Heart left ventricle (tissue), 13 donors: ENCODE measurements at regions not wholly inside any gene's neighbourhood (a gene's known extent, or its start where the extent isn't known, plus 50 kb on each side); places are given as distances from the start of the nearest gene placed in this dataset.

ENCODE experiments used
- POLR2A ChIP-seq, 2 donors: fragments of 450-650 bp; IDR thresholded peaks; one replicate each; pipeline ENCODE4 v1.6.1; 2017; ENCODE audit warnings: antibody characterized with exemption in 2 of 2, mild to moderate bottlenecking in 2 of 2, moderate library complexity in 2 of 2
- TF ChIP-seq, protein P1 (sequence below), 12 donors: fragments of 200-600 bp; sonication (generic) in 4 of 12; IDR thresholded peaks; one replicate each; pipeline versions ENCODE4 v1.5.0 to v1.8.0; 2018 to 2022; ENCODE audit warnings: antibody characterized with exemption in 12 of 12, mild to moderate bottlenecking in 5 of 12
- donor health status: ischemic (EF 13 %, LVEDD 7.1; RV severe dilation, severe dysfunction).
- donor health status: DM: no; HTN: yes; CAD: no.
- donor health status: DM: no; HTN: no; CAD: no.
- donor health status: ischemic (EF 25% LVEDD 6.9; RV normal size, moderate dysfunction).
- donor health status: ischemic (EF 25% LVEDD 5.7; RV mildly dilated, moderate dysfunction).
- donor health status: ischemic (EF 35%, LVEDD 5.7; RV mildly dilated, moderate dysfunction).
- donor health status: nonischemic (EF 11% LVEDD 7.7; RV severe dilation, severe dysfunction).
- donor health status: DM: yes; HTN: yes; CAD: no.
- donor health status: PGD.
- donor health status: ischemic (EF 29% LVEDD 5.4; RV normal size, mild dysfunction).
- donor health status: nonischemic (EF 23%, LVEDD 6.1; RV moderate dilation, normal function).

DNA sequence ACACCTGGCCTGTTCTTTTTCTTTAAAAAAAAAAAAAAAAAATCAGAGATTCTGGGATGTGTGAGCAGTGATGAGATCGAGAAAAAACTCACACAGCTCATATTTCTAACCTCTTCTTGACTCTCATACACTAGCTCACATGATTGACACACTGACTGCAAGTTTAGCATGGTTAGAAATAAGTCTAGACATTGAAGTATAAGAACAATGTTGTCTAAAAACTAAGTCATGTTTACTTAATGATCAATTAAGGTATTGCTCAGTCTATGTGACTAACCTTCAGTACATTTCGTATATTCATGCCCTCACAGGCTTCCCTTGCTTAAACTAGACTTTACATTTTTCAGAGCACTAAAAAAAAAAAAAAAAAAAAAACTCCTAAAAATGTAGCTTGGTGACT is 775.1 kb downstream of the GATA3 start:
- TF ChIP-seq, protein P1, sequence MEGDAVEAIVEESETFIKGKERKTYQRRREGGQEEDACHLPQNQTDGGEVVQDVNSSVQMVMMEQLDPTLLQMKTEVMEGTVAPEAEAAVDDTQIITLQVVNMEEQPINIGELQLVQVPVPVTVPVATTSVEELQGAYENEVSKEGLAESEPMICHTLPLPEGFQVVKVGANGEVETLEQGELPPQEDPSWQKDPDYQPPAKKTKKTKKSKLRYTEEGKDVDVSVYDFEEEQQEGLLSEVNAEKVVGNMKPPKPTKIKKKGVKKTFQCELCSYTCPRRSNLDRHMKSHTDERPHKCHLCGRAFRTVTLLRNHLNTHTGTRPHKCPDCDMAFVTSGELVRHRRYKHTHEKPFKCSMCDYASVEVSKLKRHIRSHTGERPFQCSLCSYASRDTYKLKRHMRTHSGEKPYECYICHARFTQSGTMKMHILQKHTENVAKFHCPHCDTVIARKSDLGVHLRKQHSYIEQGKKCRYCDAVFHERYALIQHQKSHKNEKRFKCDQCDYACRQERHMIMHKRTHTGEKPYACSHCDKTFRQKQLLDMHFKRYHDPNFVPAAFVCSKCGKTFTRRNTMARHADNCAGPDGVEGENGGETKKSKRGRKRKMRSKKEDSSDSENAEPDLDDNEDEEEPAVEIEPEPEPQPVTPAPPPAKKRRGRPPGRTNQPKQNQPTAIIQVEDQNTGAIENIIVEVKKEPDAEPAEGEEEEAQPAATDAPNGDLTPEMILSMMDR (IDR thresholded peaks at IDR 0.05): no peak
- no peak for TF ChIP-seq POLR2A (IDR thresholded peaks at IDR 0.05)
